Tibial nerve (tissue), 4 donors: ENCODE measurements at regions not wholly inside any gene's neighbourhood (a gene's known extent, or its start where the extent isn't known, plus 50 kb on each side); places are given as distances from the start of the nearest gene placed in this dataset.

Experiments
- DNase-seq, 2 donors: peaks; one replicate each; pipeline ENCODE4 v3.0.0-alpha.2; 2019; ENCODE audit warnings: low spot score in 2 of 2
- H3K27ac ChIP-seq, 4 donors: fragments of 200-600 bp; sonication (generic) in 3 of 4; one replicate each; pipeline ENCODE4 v1.5.1; 2017 to 2019; ENCODE audit warnings: mild to moderate bottlenecking in 1 of 4
- H3K27me3 ChIP-seq, 2 donors: fragments of 200-600 bp; sonication (generic) in 1 of 2; one replicate each; pipeline versions ENCODE4 v1.5.1 to v1.6.0; 2017 to 2019
- H3K36me3 ChIP-seq, 3 donors: fragments of 200-600 bp; sonication (generic); one replicate each; pipeline ENCODE4 v1.5.1; 2018 to 2019
- H3K4me1 ChIP-seq, 4 donors: fragments of 200-600 bp; sonication (generic) in 3 of 4; one replicate each; pipeline ENCODE4 v1.5.1; 2017 to 2019
- H3K4me3 ChIP-seq, 4 donors: fragments of 200-600 bp; sonication (generic) in 3 of 4; one replicate each; pipeline ENCODE4 v1.5.1; 2017 to 2019; ENCODE audit warnings: mild to moderate bottlenecking in 1 of 4, moderate library complexity in 1 of 4
- H3K9me3 ChIP-seq, 4 donors: fragments of 200-600 bp; sonication (generic) in 3 of 4; one replicate each; pipeline ENCODE4 v1.5.1; 2017 to 2019
- EP300 ChIP-seq, 2 donors: sonication (generic); formaldehyde crosslinking; IDR thresholded peaks; one replicate each; pipeline ENCODE4 v1.6.1; 2017; ENCODE audit warnings: antibody characterized with exemption in 2 of 2, mild to moderate bottlenecking in 1 of 2
- POLR2A ChIP-seq, 2 donors: fragments of 450-650 bp; IDR thresholded peaks; one replicate each; pipeline ENCODE4 v1.6.1; 2017; ENCODE audit warnings: antibody characterized with exemption in 2 of 2, mild to moderate bottlenecking in 2 of 2, moderate library complexity in 2 of 2
- WGBS, 2 donors: methylation state at CpG; one replicate each; pipeline ENCODE4 v1.1.5; 2018; 5-methylcytosine and 5-hydroxymethylcytosine counted together
- TF ChIP-seq, protein P1 (sequence below), 5 experiments: fragments of 200-600 bp in 3 of 5; fragments of 450-650 bp in 2 of 5; sonication (generic) in 3 of 5; IDR thresholded peaks; one replicate each; pipeline ENCODE4 v1.5.1; 2016 to 2019; ENCODE audit warnings: antibody characterized with exemption in 5 of 5, mild to moderate bottlenecking in 3 of 5, moderate library complexity in 2 of 5

DNA sequence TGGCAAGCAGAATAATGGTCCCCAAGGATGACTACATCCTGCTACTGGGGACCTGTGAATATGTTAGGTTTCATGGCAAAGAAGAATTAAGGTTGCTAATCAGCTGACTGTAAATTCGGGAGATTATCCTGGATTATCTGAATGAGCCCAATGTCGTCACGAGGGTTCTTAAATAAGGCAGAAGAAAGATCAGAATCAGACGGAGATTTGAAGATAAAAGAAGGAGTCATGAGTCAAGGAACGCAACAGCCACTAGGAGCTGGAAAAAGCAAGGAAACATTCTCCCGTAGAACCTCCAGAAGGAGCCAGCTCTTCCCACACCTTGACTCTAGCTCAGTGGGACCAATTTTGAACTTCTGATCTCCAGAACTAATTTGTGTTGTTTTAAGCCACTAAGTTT is 82.9 kb upstream of the APBB1IP start:
- DNase-seq: no peak
- whole genome bisulfite sequencing, 2 donors: 79 to 86% methylated on average over 6 of the region's 6 CpGs
- TF ChIP-seq POLR2A (IDR thresholded peaks at IDR 0.05): no peak
- TF ChIP-seq, protein P1, sequence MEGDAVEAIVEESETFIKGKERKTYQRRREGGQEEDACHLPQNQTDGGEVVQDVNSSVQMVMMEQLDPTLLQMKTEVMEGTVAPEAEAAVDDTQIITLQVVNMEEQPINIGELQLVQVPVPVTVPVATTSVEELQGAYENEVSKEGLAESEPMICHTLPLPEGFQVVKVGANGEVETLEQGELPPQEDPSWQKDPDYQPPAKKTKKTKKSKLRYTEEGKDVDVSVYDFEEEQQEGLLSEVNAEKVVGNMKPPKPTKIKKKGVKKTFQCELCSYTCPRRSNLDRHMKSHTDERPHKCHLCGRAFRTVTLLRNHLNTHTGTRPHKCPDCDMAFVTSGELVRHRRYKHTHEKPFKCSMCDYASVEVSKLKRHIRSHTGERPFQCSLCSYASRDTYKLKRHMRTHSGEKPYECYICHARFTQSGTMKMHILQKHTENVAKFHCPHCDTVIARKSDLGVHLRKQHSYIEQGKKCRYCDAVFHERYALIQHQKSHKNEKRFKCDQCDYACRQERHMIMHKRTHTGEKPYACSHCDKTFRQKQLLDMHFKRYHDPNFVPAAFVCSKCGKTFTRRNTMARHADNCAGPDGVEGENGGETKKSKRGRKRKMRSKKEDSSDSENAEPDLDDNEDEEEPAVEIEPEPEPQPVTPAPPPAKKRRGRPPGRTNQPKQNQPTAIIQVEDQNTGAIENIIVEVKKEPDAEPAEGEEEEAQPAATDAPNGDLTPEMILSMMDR (IDR thresholded peaks at IDR 0.05): no peak
- TF ChIP-seq EP300 (IDR thresholded peaks at IDR 0.05): no peak
- Histone ChIP-seq H3K36me3 (no peaks in the 10 kb centered on the region), H3K9me3 (no peaks in the 10 kb centered on the region), H3K27ac (no peak overlapping the region), H3K4me3 (no peak overlapping the region), H3K4me1 (no peaks in the 10 kb centered on the region), H3K27me3 (no peaks in the 10 kb centered on the region)

DNA sequence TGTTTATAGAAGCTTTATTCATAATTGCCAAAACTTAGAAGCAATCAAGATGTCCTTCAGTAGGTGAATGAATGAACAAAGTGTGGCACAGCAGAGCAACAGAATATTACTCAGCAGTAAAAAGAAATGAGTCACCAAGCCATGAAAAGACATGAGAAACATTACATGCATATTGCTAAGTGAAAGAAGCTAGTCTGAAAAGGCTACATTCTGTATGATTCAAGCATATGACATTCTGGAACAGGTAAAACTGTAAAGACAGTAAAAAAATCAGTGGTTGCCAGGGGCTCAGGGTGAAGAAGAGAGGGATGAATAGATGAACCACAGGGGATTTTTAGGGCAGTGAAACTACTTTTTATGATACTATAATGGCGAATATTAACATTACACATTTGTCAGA is 80.9 kb upstream of the APBB1IP start:
- H3K4me1 ChIP-seq: no peaks in the 10 kb centered on the region
- DNase-seq: no peak
- no peaks in the 10 kb centered on the region for H3K9me3 ChIP-seq
- 40 to 62% methylated on average over 1 of the region's 1 CpG for WGBS, 2 donors
- no peaks in the 10 kb centered on the region for H3K27me3 ChIP-seq
- TF ChIP-seq, protein P1 (IDR thresholded peaks at IDR 0.05): no peak
- TF ChIP-seq POLR2A (IDR thresholded peaks at IDR 0.05): no peak
- no peak for TF ChIP-seq EP300 (IDR thresholded peaks at IDR 0.05)
- H3K4me3 ChIP-seq: no peak overlapping the region
- H3K27ac ChIP-seq: no peak overlapping the region
- H3K36me3 ChIP-seq: no peaks in the 10 kb centered on the region

DNA sequence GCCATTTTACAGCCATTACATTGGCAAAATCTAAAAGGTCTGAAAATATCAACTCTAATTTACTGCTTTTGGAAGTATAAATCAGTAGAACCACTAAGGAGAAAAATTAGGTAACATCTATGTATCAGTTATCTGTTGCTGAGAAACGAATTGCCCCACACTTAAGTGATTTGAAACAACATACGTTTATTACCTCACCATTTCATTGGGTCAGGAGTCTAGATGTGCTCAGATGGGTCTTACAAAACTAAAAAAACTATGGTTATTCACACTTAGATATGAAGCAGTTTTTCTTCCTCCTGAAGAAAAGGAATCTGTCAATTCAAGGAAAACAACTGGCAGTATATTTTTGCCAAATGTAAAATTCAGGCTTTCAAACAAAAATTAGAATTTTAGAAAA is 80.1 kb upstream of the APBB1IP start:
- Histone ChIP-seq H3K4me1 (no peaks in the 10 kb centered on the region), H3K9me3 (no peaks in the 10 kb centered on the region), H3K4me3 (no peak overlapping the region), H3K36me3 (no peaks in the 10 kb centered on the region), H3K27ac (no peak overlapping the region), H3K27me3 (no peaks in the 10 kb centered on the region)
- WGBS, 2 donors: 18 to 39% methylated on average over 2 of the region's 2 CpGs
- TF ChIP-seq POLR2A (IDR thresholded peaks at IDR 0.05): no peak
- no peak for DNase-seq

DNA sequence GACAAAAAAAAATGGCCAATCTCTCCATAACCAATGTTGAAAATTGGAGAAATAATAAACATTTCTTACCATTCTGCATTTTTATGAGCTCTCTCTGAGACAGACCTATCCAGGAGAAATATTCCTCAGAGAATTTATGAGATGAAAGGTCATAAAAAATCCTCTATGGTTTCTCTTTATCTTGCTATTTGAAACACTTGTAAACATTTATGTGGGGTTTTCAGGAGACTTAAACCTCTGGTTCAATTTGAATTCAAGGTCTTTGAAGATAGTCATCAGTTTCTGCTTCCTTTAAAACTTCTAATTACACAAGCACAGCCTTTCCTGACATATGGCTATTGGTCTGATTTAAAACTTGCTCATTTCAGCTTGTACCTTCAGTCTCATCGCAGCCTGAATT is 78.5 kb upstream of the APBB1IP start:
- no peak for TF ChIP-seq POLR2A (IDR thresholded peaks at IDR 0.05)
- TF ChIP-seq, protein P1 (IDR thresholded peaks at IDR 0.05): no peak
- TF ChIP-seq EP300 (IDR thresholded peaks at IDR 0.05): no peak
- H3K36me3 ChIP-seq: no peaks in the 10 kb centered on the region

DNA sequence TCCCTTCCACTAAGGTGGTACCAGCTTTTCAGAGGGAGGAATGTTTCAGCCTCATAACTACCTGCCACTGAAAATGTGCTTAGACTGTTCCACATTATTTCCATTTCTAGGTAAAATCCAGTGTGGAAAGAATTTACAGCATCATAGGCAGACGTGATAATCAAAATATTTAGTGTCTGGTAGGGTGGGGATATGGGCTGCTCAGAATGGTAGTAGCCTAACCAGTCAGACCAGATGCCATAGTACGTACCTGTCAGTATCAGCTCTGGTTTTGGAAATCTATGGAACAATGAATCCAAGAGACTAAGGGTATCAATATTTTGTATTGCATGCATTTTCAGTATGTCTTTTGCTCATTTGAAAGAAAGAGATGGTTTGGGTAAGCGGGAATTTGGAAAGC is 76.8 kb upstream of the APBB1IP start:
- no peak for DNase-seq
- Histone ChIP-seq H3K4me3 (no peak overlapping the region), H3K27me3 (no peaks in the 10 kb centered on the region), H3K27ac (no peak overlapping the region), H3K36me3 (no peaks in the 10 kb centered on the region), H3K4me1 (no peaks in the 10 kb centered on the region), H3K9me3 (no peaks in the 10 kb centered on the region)
- 80 to 81% methylated on average over 3 of the region's 3 CpGs for WGBS, 2 donors
- TF ChIP-seq POLR2A (IDR thresholded peaks at IDR 0.05): no peak
- TF ChIP-seq, protein P1 (IDR thresholded peaks at IDR 0.05): no peak
- TF ChIP-seq EP300 (IDR thresholded peaks at IDR 0.05): no peak

More for the DNA sequence above, 78.5 kb upstream of the APBB1IP start:
- H3K9me3 ChIP-seq: no peaks in the 10 kb centered on the region
- no peaks in the 10 kb centered on the region for H3K4me1 ChIP-seq
- H3K4me3 ChIP-seq: no peak overlapping the region
- 56 to 68% methylated on average over 1 of the region's 1 CpG for WGBS, 2 donors
- DNase-seq: no peak
- H3K27ac ChIP-seq: no peak overlapping the region
- no peaks in the 10 kb centered on the region for H3K27me3 ChIP-seq

DNA sequence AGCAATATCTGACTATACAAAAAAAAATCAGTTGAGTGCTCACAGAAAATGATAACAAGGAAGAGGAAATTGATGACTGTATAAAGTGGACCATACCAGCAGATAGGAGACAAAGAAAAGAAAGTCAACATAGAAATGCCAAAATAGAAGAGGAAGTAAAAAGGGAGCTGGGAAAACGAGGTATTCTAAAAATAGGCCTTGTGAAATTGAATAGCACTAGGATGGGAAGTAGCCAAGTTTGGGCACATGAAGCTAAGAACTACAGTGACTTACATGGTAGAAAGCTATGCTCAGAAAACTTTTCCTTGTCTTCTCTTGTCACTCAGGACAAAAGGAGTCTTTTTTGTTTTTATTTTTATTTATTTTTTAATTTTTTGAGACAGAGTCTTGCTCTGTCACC is 76.2 kb upstream of the APBB1IP start:
- WGBS, 2 donors: 6% methylated on average over 1 of the region's 1 CpG
- Histone ChIP-seq H3K4me3 (no peak overlapping the region), H3K4me1 (no peaks in the 10 kb centered on the region), H3K9me3 (no peaks in the 10 kb centered on the region), H3K27me3 (no peaks in the 10 kb centered on the region), H3K36me3 (no peaks in the 10 kb centered on the region), H3K27ac (no peak overlapping the region)
- no peak for DNase-seq
- TF ChIP-seq, protein P1 (IDR thresholded peaks at IDR 0.05): no peak
- TF ChIP-seq POLR2A (IDR thresholded peaks at IDR 0.05) (no peak), EP300 (IDR thresholded peaks at IDR 0.05) (no peak)
